Dendritic cell treated with granulocyte-macrophage colony-stimulating factor and Interleukin-4, amounts not matched to agents 40 ng/mL and 50 ng/mL, for 4 days (primary cell): ENCODE measurements at regions not wholly inside any gene's neighbourhood (a gene's known extent, or its start where the extent isn't known, plus 50 kb on each side); places are given as distances from the start of the nearest gene placed in this dataset.

Experiments
- H3K27ac Mint-ChIP-seq: one replicate; pipeline ENCODE4 v1.8.0; 2022; ENCODE audit warnings: mild to moderate bottlenecking, mixed read lengths
- H3K27me3 Mint-ChIP-seq: one replicate; pipeline ENCODE4 v1.8.0; 2022; ENCODE audit warnings: mild to moderate bottlenecking, mixed read lengths
- H3K36me3 Mint-ChIP-seq: one replicate; pipeline ENCODE4 v1.8.0; 2022; ENCODE audit warnings: low read depth, mixed read lengths
- H3K4me1 Mint-ChIP-seq: one replicate; pipeline ENCODE4 v1.8.0; 2022; ENCODE audit warnings: low read depth, mixed read lengths
- H3K4me3 Mint-ChIP-seq: one replicate; pipeline ENCODE4 v1.8.0; 2022; ENCODE audit warnings: mild to moderate bottlenecking, moderate library complexity, mixed read lengths
- H3K9me3 Mint-ChIP-seq: one replicate; pipeline ENCODE4 v1.8.0; 2022; ENCODE audit warnings: mixed read lengths
- intact Hi-C: fragments of 100-400 bp; cut with micrococcal nuclease; formaldehyde crosslinking; loops from one replicate; pipeline ENCODE4 v1.15.0; 2022

DNA sequence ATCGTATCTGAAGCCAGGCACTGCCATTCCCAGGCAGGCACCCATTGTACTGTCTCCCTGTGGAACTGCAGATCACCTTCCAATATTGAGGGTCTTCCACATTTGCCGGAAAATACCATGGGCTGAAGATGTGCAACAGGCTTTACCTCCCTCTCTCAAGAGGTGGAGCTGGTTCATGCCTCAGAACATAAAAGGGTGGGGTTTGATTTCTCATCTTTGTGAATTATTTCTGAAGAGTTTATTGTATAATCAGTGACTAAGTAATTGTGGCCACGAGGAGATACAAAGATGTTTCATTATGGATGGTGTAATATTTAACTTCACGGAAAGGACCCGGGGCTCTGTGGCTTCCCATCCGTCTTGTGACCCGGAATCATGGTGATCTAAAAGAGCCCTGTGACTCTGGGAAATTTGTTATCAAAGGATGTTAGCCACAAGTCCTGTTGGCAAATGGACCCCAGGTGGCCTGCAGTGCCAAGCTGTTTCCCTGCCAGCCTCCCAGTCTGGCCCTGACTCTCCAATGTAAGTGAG is 230.5 kb downstream of the LACC1 start:
- Mint-ChIP-seq H3K27ac (no peak overlapping the region), H3K27me3 (peaks cover 17% of the 10 kb centered on the region), H3K9me3 (no peaks in the 10 kb centered on the region), H3K4me1 (no peaks in the 10 kb centered on the region), H3K36me3 (no peaks in the 10 kb centered on the region), H3K4me3 (no peak overlapping the region)
- intact Hi-C loops: no loop called here

DNA sequence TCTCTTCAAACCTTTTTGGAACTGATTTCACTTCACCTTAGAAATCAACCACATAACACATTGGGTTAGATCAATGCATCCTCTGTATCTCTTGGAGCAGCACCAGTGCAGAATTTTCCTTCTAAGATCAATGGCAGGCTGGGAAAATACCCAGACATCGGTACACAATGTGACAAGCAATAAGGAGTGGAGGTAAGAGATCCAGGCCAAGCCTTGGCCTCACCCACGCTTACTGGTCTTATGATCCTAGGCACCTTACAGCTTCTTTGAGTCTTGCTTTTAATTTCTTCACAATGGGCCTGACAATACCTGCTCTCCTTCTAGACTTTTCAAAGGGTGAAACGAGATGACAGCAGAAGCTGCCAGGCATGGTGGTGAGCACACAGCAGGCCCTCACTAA is 232.0 kb downstream of the LACC1 start:
- Mint-ChIP-seq H3K27me3 (peaks cover 14% of the 10 kb centered on the region), H3K9me3 (no peaks in the 10 kb centered on the region), H3K36me3 (no peaks in the 10 kb centered on the region), H3K4me3 (no peak overlapping the region), H3K4me1 (peaks cover 7% of the 10 kb centered on the region), H3K27ac (no peak overlapping the region)
- intact Hi-C loops: no loop called here

- no peak overlapping the region for H3K4me3 Mint-ChIP-seq
- H3K36me3 Mint-ChIP-seq: no peaks in the 10 kb centered on the region
- peaks cover 7% of the 10 kb centered on the region for H3K27me3 Mint-ChIP-seq
- H3K27ac Mint-ChIP-seq: no peak overlapping the region
- intact Hi-C loops: no loop called here
- no peaks in the 10 kb centered on the region for H3K9me3 Mint-ChIP-seq
- H3K4me1 Mint-ChIP-seq: peaks cover 14% of the 10 kb centered on the region
Measured at GRCh38 chr13:44112700-44113329, 233.1 kb downstream of the LACC1 start.

GRCh38 chr13:44116562-44117332 is 237.0 kb downstream of the LACC1 start:
- H3K36me3 Mint-ChIP-seq: no peaks in the 10 kb centered on the region
- H3K27ac Mint-ChIP-seq: no peak overlapping the region
- no peak overlapping the region for H3K4me3 Mint-ChIP-seq
- H3K27me3 Mint-ChIP-seq: peaks cover 8% of the 10 kb centered on the region
- no peaks in the 10 kb centered on the region for H3K9me3 Mint-ChIP-seq
- intact Hi-C loops: no loop called here
- H3K4me1 Mint-ChIP-seq: peaks cover 26% of the 10 kb centered on the region

- Mint-ChIP-seq H3K36me3 (no peaks in the 10 kb centered on the region), H3K4me1 (peaks cover 26% of the 10 kb centered on the region), H3K27ac (no peak overlapping the region), H3K4me3 (no peak overlapping the region), H3K9me3 (no peaks in the 10 kb centered on the region), H3K27me3 (peaks cover 8% of the 10 kb centered on the region)
- intact Hi-C loops: no loop called here
Measured at GRCh38 chr13:44117351-44117750, 237.6 kb downstream of the LACC1 start.

DNA sequence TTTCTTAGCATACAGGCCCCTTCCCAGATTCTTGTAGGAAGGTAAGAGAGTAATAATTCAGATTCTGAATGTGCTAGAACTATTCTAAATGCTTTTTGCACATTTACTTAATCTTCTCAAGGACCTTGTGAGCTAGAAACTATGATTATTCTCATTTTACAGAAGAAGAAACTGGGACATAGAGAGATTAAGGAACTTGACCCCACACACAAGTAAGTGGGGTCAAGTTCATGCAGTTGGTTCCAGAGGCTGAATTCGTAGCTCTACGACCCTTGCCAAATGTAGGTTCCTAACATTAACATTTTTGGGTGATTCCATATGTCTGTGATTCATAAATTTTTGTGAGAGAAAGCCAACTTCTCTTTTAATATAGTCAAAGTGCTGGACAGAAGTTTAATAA is 238.1 kb downstream of the LACC1 start:
- H3K27me3 Mint-ChIP-seq: peaks cover 8% of the 10 kb centered on the region
- no peaks in the 10 kb centered on the region for H3K36me3 Mint-ChIP-seq
- intact Hi-C loops: no loop called here
- H3K4me3 Mint-ChIP-seq: no peak overlapping the region
- peaks cover 26% of the 10 kb centered on the region for H3K4me1 Mint-ChIP-seq
- peaks cover under 1% of the 10 kb centered on the region for H3K9me3 Mint-ChIP-seq
- H3K27ac Mint-ChIP-seq: no peak overlapping the region

GRCh38 chr13:44118881-44119280 is 239.2 kb downstream of the LACC1 start:
- peaks cover 11% of the 10 kb centered on the region for H3K27me3 Mint-ChIP-seq

GRCh38 chr13:44120043-44120442 is 240.3 kb downstream of the LACC1 start:
- intact Hi-C loops: no loop called here
- H3K4me3 Mint-ChIP-seq: no peak overlapping the region
- peaks cover 11% of the 10 kb centered on the region for H3K27me3 Mint-ChIP-seq
- H3K36me3 Mint-ChIP-seq: no peaks in the 10 kb centered on the region
- H3K9me3 Mint-ChIP-seq: peaks cover 17% of the 10 kb centered on the region
- H3K4me1 Mint-ChIP-seq: peaks cover 26% of the 10 kb centered on the region
- no peak overlapping the region for H3K27ac Mint-ChIP-seq

More at GRCh38 chr13:44118881-44119280, 239.2 kb downstream of the LACC1 start:
- Mint-ChIP-seq H3K9me3 (peaks cover 11% of the 10 kb centered on the region), H3K4me1 (peaks cover 26% of the 10 kb centered on the region), H3K36me3 (no peaks in the 10 kb centered on the region), H3K4me3 (no peak overlapping the region), H3K27ac (no peak overlapping the region)
- intact Hi-C loops: no loop called here

GRCh38 chr13:44120849-44121755 is 241.4 kb downstream of the LACC1 start:
- Mint-ChIP-seq H3K4me1 (peaks cover 26% of the 10 kb centered on the region), H3K36me3 (no peaks in the 10 kb centered on the region), H3K27ac (no peak overlapping the region)

DNA sequence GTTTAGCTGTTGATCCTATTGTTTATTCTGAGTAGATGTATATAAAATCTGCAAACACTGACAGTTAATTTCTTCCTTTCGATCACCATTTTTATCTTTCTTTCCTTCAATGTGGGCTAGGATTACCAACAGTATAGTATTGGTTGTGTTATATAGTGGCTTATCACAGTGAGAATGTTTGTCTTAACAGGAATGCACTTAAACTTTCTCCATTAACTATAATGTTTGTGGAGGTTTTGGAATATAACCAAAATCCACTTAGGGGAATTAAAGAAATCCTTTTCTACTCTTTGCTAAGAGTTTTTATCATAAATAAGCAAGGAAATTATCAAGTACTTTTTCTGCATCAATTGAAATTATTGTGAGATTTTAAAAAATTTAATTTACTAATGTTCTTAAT is 244.6 kb downstream of the LACC1 start:
- no peak overlapping the region for H3K4me3 Mint-ChIP-seq
- intact Hi-C loops: no loop called here
- no peaks in the 10 kb centered on the region for H3K36me3 Mint-ChIP-seq
- H3K27ac Mint-ChIP-seq: no peak overlapping the region
- peaks cover 27% of the 10 kb centered on the region for H3K9me3 Mint-ChIP-seq
- peaks cover 4% of the 10 kb centered on the region for H3K4me1 Mint-ChIP-seq
- H3K27me3 Mint-ChIP-seq: peaks cover 11% of the 10 kb centered on the region

More at GRCh38 chr13:44120849-44121755, 241.4 kb downstream of the LACC1 start:
- Mint-ChIP-seq H3K27me3 (peaks cover 11% of the 10 kb centered on the region), H3K4me3 (no peak overlapping the region), H3K9me3 (peaks cover 27% of the 10 kb centered on the region)
- intact Hi-C loops: no loop called here

GRCh38 chr13:44125943-44126469 is 246.3 kb downstream of the LACC1 start:
- no peak overlapping the region for H3K27ac Mint-ChIP-seq
- H3K36me3 Mint-ChIP-seq: no peaks in the 10 kb centered on the region
- intact Hi-C loops: no loop called here
- H3K4me3 Mint-ChIP-seq: no peak overlapping the region
- peaks cover 17% of the 10 kb centered on the region for H3K27me3 Mint-ChIP-seq
- H3K4me1 Mint-ChIP-seq: peaks cover 4% of the 10 kb centered on the region
- peaks cover 27% of the 10 kb centered on the region for H3K9me3 Mint-ChIP-seq

- Mint-ChIP-seq H3K9me3 (peaks cover 19% of the 10 kb centered on the region), H3K4me3 (no peak overlapping the region), H3K4me1 (peaks cover 26% of the 10 kb centered on the region), H3K27ac (no peak overlapping the region), H3K36me3 (no peaks in the 10 kb centered on the region), H3K27me3 (peaks cover 20% of the 10 kb centered on the region)
- intact Hi-C loops: no loop called here
Measured at GRCh38 chr13:44128552-44129001, 245.0 kb upstream of the SERP2 start.

DNA sequence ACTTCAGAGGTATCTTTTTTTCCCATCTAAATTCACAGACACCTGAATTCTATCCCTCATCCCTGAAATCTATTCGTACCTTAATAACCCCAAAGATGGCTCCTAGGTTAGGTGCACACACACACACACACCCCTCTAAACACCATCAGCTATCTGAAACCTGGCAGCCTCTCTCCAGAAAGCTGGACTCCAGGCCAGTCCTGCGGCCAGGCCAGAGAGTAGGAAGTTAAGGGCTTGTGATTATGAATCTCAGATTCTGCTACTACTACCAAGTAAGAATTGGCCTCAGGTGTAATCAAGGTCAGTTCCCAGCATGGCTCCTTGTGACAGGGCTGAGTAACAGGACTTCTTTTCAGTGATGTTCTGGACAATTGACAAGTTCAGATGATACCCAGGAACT is 244.2 kb upstream of the SERP2 start:
- no peaks in the 10 kb centered on the region for H3K36me3 Mint-ChIP-seq
- peaks cover 20% of the 10 kb centered on the region for H3K27me3 Mint-ChIP-seq
- no peak overlapping the region for H3K27ac Mint-ChIP-seq
- H3K9me3 Mint-ChIP-seq: peaks cover 11% of the 10 kb centered on the region
- peaks cover 34% of the 10 kb centered on the region for H3K4me1 Mint-ChIP-seq
- no peak overlapping the region for H3K4me3 Mint-ChIP-seq
- intact Hi-C loops: no loop called here
